Peyer's patch (tissue), 4 donors: ENCODE measurements at regions not wholly inside any gene's neighbourhood (a gene's known extent, or its start where the extent isn't known, plus 50 kb on each side); places are given as distances from the start of the nearest gene placed in this dataset.

ENCODE experiments used
- DNase-seq, 3 donors: peaks; one replicate each; pipeline ENCODE4 v3.0.0-alpha.2; 2017 to 2019
- H3K27ac ChIP-seq, 4 donors: fragments of 200-600 bp; sonication (generic); one replicate each; pipeline ENCODE4 v1.5.1; 2016 to 2019
- H3K27me3 ChIP-seq, 2 donors: fragments of 200-600 bp; sonication (generic); one replicate each; pipeline ENCODE4 v1.5.1; 2019
- H3K36me3 ChIP-seq, 3 donors: fragments of 200-600 bp; sonication (generic); one replicate each; pipeline ENCODE4 v1.5.1; 2016 to 2019
- H3K4me1 ChIP-seq, 4 donors: fragments of 200-600 bp; sonication (generic); one replicate each; pipeline ENCODE4 v1.5.1; 2016 to 2019
- H3K4me3 ChIP-seq, 4 donors: fragments of 200-600 bp; sonication (generic); 1 replicate in 3 of 4; 2 replicates in 1 of 4; pipeline ENCODE4 v1.5.1; 2016 to 2019; ENCODE audit warnings: mild to moderate bottlenecking in 1 of 4
- H3K9me3 ChIP-seq, 4 donors: fragments of 200-600 bp; sonication (generic); one replicate each; pipeline ENCODE4 v1.5.1; 2016 to 2019; ENCODE audit warnings: mild to moderate bottlenecking in 1 of 4
- CTCF ChIP-seq, 6 experiments: fragments of 450-650 bp in 4 of 6; fragments of 200-600 bp in 2 of 6; sonication (generic) in 1 of 6; IDR thresholded peaks; one replicate each; pipeline ENCODE4 v1.5.1; 2017 to 2019; ENCODE audit warnings: antibody characterized with exemption in 6 of 6, mild to moderate bottlenecking in 3 of 6, moderate library complexity in 1 of 6
- POLR2A ChIP-seq, 2 donors: fragments of 450-650 bp; IDR thresholded peaks; one replicate each; pipeline ENCODE4 v1.5.1; 2017; ENCODE audit warnings: antibody characterized with exemption in 2 of 2, mild to moderate bottlenecking in 2 of 2, moderate library complexity in 2 of 2

DNA sequence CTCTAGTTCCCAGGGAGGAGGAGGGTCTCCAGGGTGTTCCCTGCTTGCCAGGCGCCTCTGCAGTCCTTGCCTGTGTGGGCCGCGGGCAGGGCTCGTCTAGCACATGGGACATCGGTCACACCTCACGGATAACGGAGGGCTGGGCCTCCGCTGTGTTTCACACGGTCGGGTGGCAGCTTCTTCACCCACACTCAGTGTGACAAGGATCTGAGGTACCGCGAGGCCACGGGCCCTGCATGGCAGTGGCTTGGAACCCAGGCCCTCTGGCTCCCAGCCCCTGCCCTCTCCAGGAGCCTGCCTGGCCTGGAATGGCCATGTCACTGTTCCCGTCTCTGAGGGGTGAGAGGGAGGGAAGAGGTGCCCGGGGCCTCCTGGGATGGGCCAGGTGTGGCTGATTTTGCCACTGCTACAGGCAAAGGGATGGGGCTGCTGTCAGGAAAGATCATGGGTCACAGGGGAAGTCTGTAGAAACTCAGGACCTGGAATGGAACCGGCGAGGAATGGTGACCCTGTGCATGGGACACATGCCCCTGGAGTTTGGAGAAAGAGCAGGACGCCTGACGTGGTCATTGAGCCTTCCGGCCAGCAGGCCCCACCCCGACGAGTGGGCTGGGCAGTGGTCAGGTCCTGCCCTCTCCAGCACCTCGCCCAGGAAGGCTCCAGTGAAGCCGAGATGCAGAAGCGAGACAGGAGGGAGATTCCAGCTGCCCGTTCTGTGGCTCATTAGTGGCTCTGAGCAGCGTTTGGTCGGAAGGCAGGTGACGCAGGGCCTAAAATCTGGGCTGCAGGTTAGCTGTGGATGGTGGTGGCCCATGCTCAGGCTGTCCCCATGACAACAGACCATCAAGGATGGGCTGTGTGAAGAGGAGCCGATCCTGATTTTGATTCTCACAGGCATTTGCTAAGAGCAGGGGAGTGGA, 76.5 kb upstream of the GSE1 start:
- DNase-seq = no peak
- Histone ChIP-seq H3K4me1 (peaks cover 0 to 28% (median 0%) of the 10 kb centered on the region in 4 donors), H3K36me3 (no peaks in the 10 kb centered on the region), H3K27me3 (no peaks in the 10 kb centered on the region), H3K4me3 (no peak overlapping the region), H3K9me3 (no peaks in the 10 kb centered on the region), H3K27ac (peak overlapping the region in 2 of 4 donors; percentile 51 to 67)
- TF ChIP-seq CTCF (IDR thresholded peaks at IDR 0.05) (no peak), POLR2A (IDR thresholded peaks at IDR 0.05) (no peak)

DNA sequence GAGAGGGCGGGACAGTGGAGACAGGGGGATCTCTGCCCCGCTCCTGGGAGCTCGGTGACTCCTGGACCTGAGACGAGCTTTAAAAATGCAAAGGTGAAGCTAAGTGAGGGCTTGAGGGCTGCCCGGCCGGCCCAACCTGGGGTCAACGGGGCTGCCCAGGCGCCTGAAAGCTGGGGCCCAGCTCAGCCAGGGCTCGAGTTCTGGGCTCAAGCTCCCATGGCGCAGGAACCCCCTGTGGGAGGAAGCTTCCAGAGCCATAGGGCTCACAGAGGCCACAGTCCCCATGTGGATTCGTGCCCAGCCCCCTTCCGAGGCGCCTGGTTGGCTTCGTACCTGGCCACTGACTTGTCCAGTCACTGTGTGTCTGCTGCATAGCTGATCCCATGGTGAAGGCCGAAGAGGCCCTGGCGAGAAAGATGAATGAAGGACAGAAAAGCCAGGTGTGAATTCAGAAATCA, 75.8 kb upstream of the GSE1 start:
- no peak for DNase-seq
- H3K4me1 ChIP-seq = peaks cover 0 to 34% (median 0%) of the 10 kb centered on the region in 4 donors
- no peak overlapping the region for H3K27ac ChIP-seq
- H3K27me3 ChIP-seq = no peaks in the 10 kb centered on the region
- no peak overlapping the region for H3K4me3 ChIP-seq
- H3K9me3 ChIP-seq = no peaks in the 10 kb centered on the region
- no peaks in the 10 kb centered on the region for H3K36me3 ChIP-seq
- TF ChIP-seq POLR2A (IDR thresholded peaks at IDR 0.05) (no peak), CTCF (IDR thresholded peaks at IDR 0.05) (no peak)

DNA sequence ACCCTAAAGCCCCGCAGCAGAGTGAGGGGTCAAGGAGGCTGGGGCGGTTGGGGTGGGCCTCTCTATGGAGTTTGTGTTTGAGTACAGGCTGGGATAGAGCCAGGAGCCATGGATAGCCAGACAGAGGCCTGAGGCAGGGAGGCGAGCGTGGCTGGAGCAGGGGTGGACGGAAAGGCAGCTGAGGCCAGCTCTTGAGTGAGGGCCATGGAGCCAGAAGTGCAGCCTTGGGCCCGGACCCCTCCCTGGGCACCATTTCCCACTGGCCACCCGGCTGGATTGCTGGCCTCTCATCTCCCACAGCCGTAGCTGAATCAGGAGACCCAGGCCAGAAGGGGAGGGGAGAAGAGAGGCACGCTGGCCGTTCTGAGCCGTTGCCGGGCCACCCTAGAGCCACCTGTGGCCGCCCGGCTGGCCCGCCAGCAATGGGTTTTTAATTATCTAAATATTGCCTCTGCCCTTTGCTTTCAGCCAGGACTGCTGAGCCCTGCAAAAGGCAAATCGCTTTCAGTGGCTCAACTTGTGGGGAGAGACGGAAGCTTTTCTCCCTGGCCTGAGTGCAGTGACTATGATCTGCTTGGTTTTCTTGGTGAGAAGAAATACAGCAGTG, 75.2 kb upstream of the GSE1 start:
- Histone ChIP-seq H3K4me1 (peaks cover 0 to 39% (median 0%) of the 10 kb centered on the region in 4 donors), H3K4me3 (no peak overlapping the region), H3K27ac (no peak overlapping the region), H3K36me3 (no peaks in the 10 kb centered on the region), H3K27me3 (no peaks in the 10 kb centered on the region), H3K9me3 (no peaks in the 10 kb centered on the region)
- DNase-seq = no peak
- TF ChIP-seq POLR2A (IDR thresholded peaks at IDR 0.05) (no peak), CTCF (IDR thresholded peaks at IDR 0.05) (no peak)

DNA sequence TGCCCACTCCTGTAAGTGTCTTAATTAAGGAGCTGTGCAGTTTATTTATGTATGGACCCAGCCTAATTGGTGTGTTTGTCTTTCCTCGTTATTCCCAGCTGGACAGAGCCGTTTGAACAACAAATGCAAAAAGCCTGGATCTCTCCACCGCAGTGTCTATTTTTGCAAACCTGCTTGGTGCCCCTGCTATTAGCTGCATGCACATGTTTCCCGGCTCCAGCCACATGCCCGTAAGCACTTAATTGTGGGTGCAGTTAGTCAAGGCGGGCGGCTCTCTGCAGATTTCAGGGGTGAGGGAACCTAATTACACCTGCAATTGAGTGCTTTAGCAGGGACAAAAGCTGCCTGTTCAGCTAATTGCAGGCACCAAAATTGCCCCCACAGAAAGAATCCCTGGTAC, 74.0 kb upstream of the GSE1 start:
- no peaks in the 10 kb centered on the region for H3K9me3 ChIP-seq
- TF ChIP-seq POLR2A (IDR thresholded peaks at IDR 0.05) (no peak), CTCF (IDR thresholded peaks at IDR 0.05) (no peak)
- DNase-seq = no peak
- H3K27me3 ChIP-seq = no peaks in the 10 kb centered on the region
- H3K27ac ChIP-seq = no peak overlapping the region
- peaks cover 0 to 40% (median 0%) of the 10 kb centered on the region in 4 donors for H3K4me1 ChIP-seq
- no peak overlapping the region for H3K4me3 ChIP-seq
- no peaks in the 10 kb centered on the region for H3K36me3 ChIP-seq

DNA sequence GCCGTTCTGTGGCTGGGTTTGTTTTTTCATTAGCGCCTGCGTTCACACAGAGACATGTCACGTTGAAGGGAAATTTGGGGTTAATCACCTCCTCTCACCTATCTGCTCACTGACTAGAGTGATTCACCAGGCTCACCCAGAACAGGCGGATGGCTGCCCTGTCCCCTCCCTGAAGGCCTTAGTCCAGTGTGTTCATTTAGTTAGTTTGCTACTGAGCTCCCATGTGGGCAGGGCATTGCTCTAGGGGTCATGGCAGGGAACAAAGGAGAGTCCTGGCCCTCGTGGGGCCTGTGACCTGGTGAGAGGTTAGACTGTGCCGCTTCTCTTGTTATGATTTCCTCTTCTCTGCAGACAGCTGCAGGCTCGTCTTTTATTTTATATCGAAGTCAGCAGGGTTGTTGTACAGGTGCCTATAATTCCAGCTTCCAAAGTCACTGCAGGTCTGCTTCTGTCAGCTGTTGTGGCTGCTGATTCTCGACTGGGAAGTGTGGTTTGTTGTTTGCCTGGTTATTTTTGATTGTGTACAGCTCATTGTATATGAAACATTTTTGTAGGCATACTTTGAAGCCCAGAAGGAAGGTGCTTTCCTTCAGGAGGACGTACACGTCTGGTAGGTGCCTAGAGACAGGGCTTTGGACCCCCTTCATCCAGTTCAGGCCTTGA, 73.4 kb upstream of the GSE1 start:
- Histone ChIP-seq H3K27me3 (no peaks in the 10 kb centered on the region), H3K4me3 (no peak overlapping the region), H3K9me3 (no peaks in the 10 kb centered on the region), H3K27ac (no peak overlapping the region), H3K4me1 (peaks cover 0 to 40% (median 0%) of the 10 kb centered on the region in 4 donors), H3K36me3 (no peaks in the 10 kb centered on the region)
- no peak for DNase-seq
- TF ChIP-seq POLR2A (IDR thresholded peaks at IDR 0.05) = no peak
- no peak for TF ChIP-seq CTCF (IDR thresholded peaks at IDR 0.05)
